Heart left ventricle (tissue), 16 donors: ENCODE measurements at regions not wholly inside any gene's neighbourhood (a gene's known extent, or its start where the extent isn't known, plus 50 kb on each side); places are given as distances from the start of the nearest gene placed in this dataset.
A peak's percentile ranks its signal among the peaks of the same experiment; 100 is the strongest.

Source experiments
- ATAC-seq, 4 donors: fragments of 200-7000 bp; cut with Tn5 transposase; one replicate each; pipeline ENCODE4 v1.9.1; 2020 to 2022; ENCODE audit warnings: moderate library complexity in 4 of 4, mild to moderate bottlenecking in 3 of 4, moderate number of reproducible peaks in 1 of 4
- DNase-seq, 5 donors: peaks; one replicate each; pipeline ENCODE4 v3.0.0-alpha.2; 2020
- H3K27ac ChIP-seq, 12 donors: fragments of 200-600 bp; sonication (generic) in 4 of 12; one replicate each; pipeline versions ENCODE4 v1.5.0 to v1.8.0; 2016 to 2022; ENCODE audit warnings: mild to moderate bottlenecking in 2 of 12
- H3K27me3 ChIP-seq, 9 donors: fragments of 200-600 bp; sonication (generic) in 2 of 9; one replicate each; pipeline versions ENCODE4 v1.5.1 to v1.8.0; 2016 to 2022; ENCODE audit warnings: mild to moderate bottlenecking in 3 of 9
- H3K36me3 ChIP-seq, 9 donors: fragments of 200-600 bp; sonication (generic) in 2 of 9; one replicate each; pipeline versions ENCODE4 v1.5.0 to v1.8.0; 2018 to 2022; ENCODE audit warnings: mild to moderate bottlenecking in 2 of 9
- H3K4me1 ChIP-seq, 12 donors: fragments of 200-600 bp; sonication (generic) in 4 of 12; one replicate each; pipeline versions ENCODE4 v1.5.0 to v1.8.0; 2016 to 2022; ENCODE audit warnings: mild to moderate bottlenecking in 3 of 12
- H3K4me3 ChIP-seq, 12 donors: fragments of 200-600 bp; sonication (generic) in 4 of 12; one replicate each; pipeline versions ENCODE4 v1.5.0 to v1.8.0; 2017 to 2022; ENCODE audit warnings: mild to moderate bottlenecking in 9 of 12, moderate library complexity in 4 of 12
- H3K9me3 ChIP-seq, 12 donors: fragments of 200-600 bp; sonication (generic) in 4 of 12; one replicate each; pipeline versions ENCODE4 v1.5.0 to v1.8.0; 2016 to 2022; ENCODE audit warnings: mild to moderate bottlenecking in 1 of 12
- CTCF ChIP-seq, 12 donors: fragments of 200-600 bp; sonication (generic) in 4 of 12; IDR thresholded peaks; one replicate each; pipeline versions ENCODE4 v1.5.0 to v1.8.0; 2018 to 2022; ENCODE audit warnings: antibody characterized with exemption in 12 of 12, mild to moderate bottlenecking in 5 of 12
- POLR2A ChIP-seq, 2 donors: fragments of 450-650 bp; IDR thresholded peaks; one replicate each; pipeline ENCODE4 v1.6.1; 2017; ENCODE audit warnings: antibody characterized with exemption in 2 of 2, mild to moderate bottlenecking in 2 of 2, moderate library complexity in 2 of 2
- WGBS, 4 donors: extraction: QIAGEN DNeasy Blood & Tissue Kit in 2 of 4; methylation state at CpG; one replicate each; pipeline versions ENCODE4 v1.1.5 to v1.1.7; 2013 to 2018; 5-methylcytosine and 5-hydroxymethylcytosine counted together
- intact Hi-C, 10 donors: fragments of 100-400 bp; cut with DNase I; formaldehyde crosslinking; loops; one replicate each; pipeline versions ENCODE4 v1.11.1 to v1.14.2; 2022
- donor health status: ischemic (EF 13 %, LVEDD 7.1; RV severe dilation, severe dysfunction).
- donor health status: healthy with polysubstance abuse.
- donor health status: DM: no; HTN: yes; CAD: no.
- donor health status: DM: no; HTN: no; CAD: no.
- donor health status: ischemic (EF 25% LVEDD 6.9; RV normal size, moderate dysfunction).
- donor health status: ischemic (EF 25% LVEDD 5.7; RV mildly dilated, moderate dysfunction).
- donor health status: healthy.
- donor health status: DM: yes; HTN: yes; CAD: no.
- donor health status: ischemic (EF 35%, LVEDD 5.7; RV mildly dilated, moderate dysfunction).
- donor health status: nonischemic (EF 11% LVEDD 7.7; RV severe dilation, severe dysfunction).
- donor health status: DM: yes; HTN: yes; CAD: no.
- donor health status: PGD.
- donor health status: ischemic (EF 29% LVEDD 5.4; RV normal size, mild dysfunction).
- donor health status: nonischemic (EF 23%, LVEDD 6.1; RV moderate dilation, normal function).

- Histone ChIP-seq H3K27me3 (no peaks in the 10 kb centered on the region), H3K9me3 (peaks cover 0 to 10% (median 0%) of the 10 kb centered on the region in 12 donors), H3K4me1 (no peaks in the 10 kb centered on the region), H3K27ac (no peak overlapping the region), H3K36me3 (no peaks in the 10 kb centered on the region), H3K4me3 (no peak overlapping the region)
- no peak for ATAC-seq
- no peak for TF ChIP-seq CTCF (IDR thresholded peaks at IDR 0.05)
- no peak for TF ChIP-seq POLR2A (IDR thresholded peaks at IDR 0.05)
- WGBS, 4 donors, result 94 to 96% (median 95%) methylated on average over 1 of the region's 1 CpG
- DNase-seq, result no peak
- intact Hi-C loops, result no loop called here
Observed at GRCh38 chr12:114943601-114944000, 259.6 kb upstream of the TBX3 start.

DNA sequence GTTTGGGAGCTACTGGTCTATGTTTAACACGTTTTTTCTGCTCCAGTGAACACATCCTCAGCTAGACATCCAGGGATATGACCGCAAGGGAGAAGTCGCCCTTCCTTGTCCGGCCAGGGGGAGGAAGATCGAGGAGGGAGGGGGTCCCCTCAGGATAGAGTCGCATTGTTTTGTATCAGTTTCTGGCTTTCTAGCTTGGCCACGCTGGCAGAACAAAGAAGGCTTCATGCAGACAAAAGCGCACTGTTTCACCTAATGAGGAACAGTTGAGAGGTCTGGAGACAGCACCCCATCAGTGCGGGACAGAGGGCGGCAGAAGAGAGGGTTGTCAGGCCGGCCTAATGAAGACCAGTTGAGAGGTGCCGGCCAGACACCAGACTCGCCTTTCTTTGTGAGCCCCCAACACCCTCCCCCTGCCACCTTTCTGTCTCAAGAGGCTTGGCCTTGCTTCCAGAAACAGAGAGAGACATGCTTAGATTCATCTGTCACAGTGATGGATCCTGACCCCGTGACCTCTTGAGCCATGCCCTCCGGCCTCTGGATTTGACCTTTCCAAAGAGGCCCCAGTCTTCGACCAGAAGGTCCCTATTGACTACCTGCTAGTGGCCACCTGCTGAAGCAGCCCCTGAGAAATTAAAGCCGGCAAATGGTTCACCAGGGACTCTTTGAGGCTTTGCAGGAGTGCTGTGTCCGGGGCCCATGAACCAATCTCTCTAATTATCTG, 254.7 kb upstream of the TBX3 start:
- intact Hi-C loops, result no loop called here
- DNase-seq (no peak), ATAC-seq (no peak)
- peaks cover 0 to 10% (median 0%) of the 10 kb centered on the region in 12 donors for H3K9me3 ChIP-seq
- no peak overlapping the region for H3K27ac ChIP-seq
- H3K4me3 ChIP-seq, result no peak overlapping the region
- WGBS, 4 donors, result 88 to 91% (median 88%) methylated on average over 16 to 18 of the region's 18 CpGs
- no peaks in the 10 kb centered on the region for H3K27me3 ChIP-seq
- no peaks in the 10 kb centered on the region for H3K4me1 ChIP-seq
- TF ChIP-seq CTCF (IDR thresholded peaks at IDR 0.05) (no peak), POLR2A (IDR thresholded peaks at IDR 0.05) (no peak)
- no peaks in the 10 kb centered on the region for H3K36me3 ChIP-seq

GRCh38 chr12:114936148-114937079, 252.4 kb upstream of the TBX3 start:
- ATAC-seq, result no peak
- Histone ChIP-seq H3K27ac (no peak overlapping the region), H3K27me3 (no peaks in the 10 kb centered on the region), H3K36me3 (no peaks in the 10 kb centered on the region), H3K4me3 (no peak overlapping the region), H3K9me3 (peaks cover 0 to 10% (median 0%) of the 10 kb centered on the region in 12 donors), H3K4me1 (no peaks in the 10 kb centered on the region)
- intact Hi-C loops, result no loop called here
- TF ChIP-seq CTCF (IDR thresholded peaks at IDR 0.05) (no peak), POLR2A (IDR thresholded peaks at IDR 0.05) (no peak)
- DNase-seq, result no peak
- 66 to 70% (median 66%) methylated on average over 11 of the region's 11 CpGs for WGBS, 4 donors

GRCh38 chr12:114935658-114936057, 251.7 kb upstream of the TBX3 start:
- TF ChIP-seq POLR2A (IDR thresholded peaks at IDR 0.05), result no peak
- TF ChIP-seq CTCF (IDR thresholded peaks at IDR 0.05), result peak in 6 of 12 donors; percentile 9 to 40 (median 27)
- H3K36me3 ChIP-seq, result no peaks in the 10 kb centered on the region
- peak in 2 of 4 donors; percentile 36 to 44 for ATAC-seq
- peaks cover 0 to 15% (median 2%) of the 10 kb centered on the region in 12 donors for H3K9me3 ChIP-seq
- intact Hi-C loops, result no loop called here
- no peak for DNase-seq
- WGBS, 4 donors, result 93 to 100% (median 97%) methylated on average over 2 of the region's 2 CpGs
- no peak overlapping the region for H3K4me3 ChIP-seq
- no peak overlapping the region for H3K27ac ChIP-seq
- H3K4me1 ChIP-seq, result no peaks in the 10 kb centered on the region
- H3K27me3 ChIP-seq, result no peaks in the 10 kb centered on the region
